Stimulated activated CD4-positive, alpha-beta T cell treated with anti-CD3 and anti-CD28 coated beads, Interleukin-4, amount 100 ng/mL, for 1 hour (primary cell): ENCODE measurements at regions not wholly inside any gene's neighbourhood (a gene's known extent, or its start where the extent isn't known, plus 50 kb on each side); places are given as distances from the start of the nearest gene placed in this dataset.
"Not testable (repeated sequence)": the region's sequence is repeated elsewhere in the genome, so short reads cannot be mapped to it uniquely, and the experiment has no call there.

Experiments
- DNase-seq: peaks from one replicate; pipeline ENCODE4 v3.0.0-alpha.2; 2020

DNA sequence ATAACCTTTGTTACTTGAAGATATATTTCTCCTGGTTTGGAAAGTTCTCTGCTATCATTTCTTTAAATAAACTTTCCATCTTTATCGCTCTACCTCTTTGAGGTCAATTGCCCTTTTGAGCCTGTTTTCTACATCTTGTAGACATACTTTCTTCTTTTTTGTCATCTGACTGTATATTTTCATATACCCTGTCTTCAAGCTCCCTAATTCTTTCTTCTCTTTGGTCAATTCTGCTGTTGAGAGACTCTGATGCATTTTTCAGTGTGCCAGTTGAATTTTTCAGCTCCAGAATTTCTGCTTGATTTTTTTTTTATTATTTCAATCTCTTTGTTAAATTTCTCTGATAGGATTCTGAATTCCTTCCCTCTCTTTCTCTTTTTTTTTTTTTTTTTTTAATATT is 511.2 kb upstream of the GRAMD2B start:
- no peak for DNase-seq

DNA sequence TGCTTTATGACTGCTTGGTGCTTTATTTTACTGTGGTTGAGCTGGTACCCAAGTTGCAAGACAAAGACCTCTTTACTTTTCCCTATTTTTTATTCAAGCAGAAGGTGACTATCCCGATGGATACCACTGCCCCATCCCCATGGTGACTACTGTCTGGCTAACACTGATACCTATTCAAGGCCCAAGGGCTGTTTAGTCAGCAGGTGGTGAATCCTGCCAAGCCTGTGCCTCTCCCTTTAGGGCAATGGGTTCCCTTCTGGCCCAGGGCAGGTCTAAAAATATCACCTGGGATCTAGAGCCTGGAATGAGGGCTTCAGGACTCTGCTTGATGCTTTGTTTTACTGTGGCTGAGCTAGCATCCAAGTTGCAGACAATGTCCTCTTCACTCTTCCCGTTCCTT is 510.0 kb upstream of the GRAMD2B start:
- no peak for DNase-seq

DNA sequence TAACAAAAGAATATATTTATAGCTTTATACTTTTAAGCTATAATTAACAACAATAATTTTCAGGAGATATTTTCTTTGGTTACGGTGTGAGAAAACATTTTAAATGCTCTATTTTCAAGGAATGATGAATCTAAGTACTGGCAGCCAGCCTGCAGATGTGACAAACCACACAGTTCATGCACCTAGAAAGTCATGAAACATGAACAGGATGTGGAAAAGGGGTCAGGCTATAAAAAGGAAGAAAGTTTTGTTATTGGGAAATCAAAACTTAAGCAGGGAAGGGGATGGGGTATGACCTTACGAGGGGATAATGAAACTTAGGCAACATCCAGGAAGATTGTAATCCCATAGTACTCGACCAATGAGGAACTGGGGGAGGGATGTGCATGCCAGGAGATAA is 508.7 kb upstream of the GRAMD2B start:
- DNase-seq, result no peak

DNA sequence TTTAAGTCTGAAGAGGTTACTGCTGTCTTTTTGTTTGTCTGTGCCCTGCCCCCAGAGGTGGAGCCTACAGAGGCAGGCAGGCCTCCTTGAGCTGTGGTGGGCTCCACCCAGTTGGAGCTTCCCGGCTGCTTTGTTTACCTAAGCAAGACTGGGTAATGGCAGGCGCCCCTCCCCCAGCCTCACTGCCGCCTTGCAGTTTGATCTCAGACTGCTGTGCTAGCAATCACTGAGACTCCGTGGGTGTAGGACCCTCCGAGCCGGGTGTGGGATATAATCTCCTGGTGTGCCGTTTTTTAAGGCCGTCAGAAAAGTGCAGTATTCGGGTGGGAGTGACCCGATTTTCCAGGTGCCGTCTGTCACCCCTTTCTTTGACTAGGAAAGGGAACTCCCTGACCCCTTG is 499.3 kb upstream of the GRAMD2B start:
- DNase-seq, result not testable (repeated sequence)

DNA sequence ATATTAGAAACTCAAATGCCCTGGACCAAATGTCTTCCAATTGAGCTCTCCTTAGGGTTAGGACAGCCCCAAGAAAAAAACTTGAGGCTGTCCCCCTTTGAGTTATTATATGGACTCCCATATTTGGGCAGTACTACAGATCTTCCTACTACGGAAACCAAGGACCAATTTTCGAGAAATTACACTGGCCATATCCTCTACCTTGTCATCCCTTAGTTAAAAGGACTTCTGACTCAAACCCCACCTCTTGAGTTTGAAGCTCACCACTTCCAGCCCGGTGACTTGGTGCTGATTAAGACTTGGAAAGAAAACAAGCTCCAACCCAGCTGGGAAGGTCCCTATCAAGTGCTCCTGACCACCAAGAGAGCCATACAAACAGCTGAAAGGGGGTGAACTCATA is 497.0 kb upstream of the GRAMD2B start:
- no peak for DNase-seq

DNA sequence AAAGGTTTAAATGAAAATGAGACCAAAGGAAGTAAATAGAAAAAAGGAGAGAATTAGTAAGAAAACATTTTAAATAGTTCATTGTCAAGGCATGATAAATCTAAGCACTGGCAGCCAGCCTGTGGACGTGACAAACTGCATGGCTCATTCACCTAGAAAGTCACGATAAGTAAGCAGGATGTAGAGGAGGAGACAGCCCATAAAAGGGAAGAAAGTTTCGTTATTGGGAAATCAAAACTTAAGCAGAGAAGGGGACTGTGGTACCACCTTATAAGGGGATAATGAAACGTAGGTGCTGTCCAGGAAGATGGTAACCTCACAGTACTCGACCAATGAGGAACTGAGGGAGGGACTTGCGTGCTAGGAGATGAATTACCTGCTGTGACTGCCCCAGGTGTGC is 494.5 kb upstream of the GRAMD2B start:
- DNase-seq, result no peak

DNA sequence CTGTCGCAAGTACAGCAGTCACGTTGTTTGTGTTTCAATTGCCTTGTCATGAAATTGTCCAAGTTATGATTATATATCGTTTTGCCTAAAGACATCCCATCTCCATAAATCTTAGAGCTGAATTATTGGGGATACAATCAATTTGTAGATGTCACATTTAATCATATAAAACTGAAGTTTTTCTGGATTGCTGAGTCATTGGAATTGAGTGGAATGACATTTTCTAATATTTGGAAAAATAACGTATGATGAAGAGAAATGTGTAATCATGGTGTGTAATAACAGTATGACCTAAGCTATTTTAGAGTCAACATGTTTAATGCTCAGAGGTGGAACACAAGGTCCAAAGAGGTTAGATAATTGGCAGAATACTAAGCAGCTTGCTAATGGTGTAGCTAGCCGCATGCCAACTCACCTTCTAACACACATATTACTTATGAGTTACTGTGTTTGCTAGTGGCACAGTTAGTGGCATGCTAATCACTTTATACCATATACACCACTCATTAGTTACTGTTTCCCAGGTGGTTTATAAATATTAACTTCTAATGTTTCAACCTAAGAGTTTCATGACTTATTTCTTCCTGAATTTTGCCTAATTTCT is 473.1 kb upstream of the GRAMD2B start:
- no peak for DNase-seq

DNA sequence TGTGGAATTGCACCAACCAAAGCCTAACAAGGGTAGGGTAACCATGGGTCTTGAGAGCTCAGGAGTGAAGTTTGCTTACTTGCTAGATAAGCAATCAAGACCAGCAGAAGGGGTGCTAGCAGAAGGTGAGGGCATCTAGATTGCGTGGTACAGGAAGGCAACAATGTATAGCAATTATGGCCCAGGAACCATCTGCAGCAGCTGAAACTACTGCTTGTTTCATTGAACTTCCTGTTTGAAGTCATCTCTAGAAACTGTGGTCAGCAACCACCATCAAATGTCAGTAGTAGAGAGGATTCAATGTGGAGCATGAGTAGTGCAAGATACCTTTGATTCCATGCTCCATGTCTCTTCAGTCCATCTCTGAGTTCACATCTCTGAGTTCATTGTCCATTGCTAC is 462.1 kb upstream of the GRAMD2B start:
- DNase-seq, result no peak

DNA sequence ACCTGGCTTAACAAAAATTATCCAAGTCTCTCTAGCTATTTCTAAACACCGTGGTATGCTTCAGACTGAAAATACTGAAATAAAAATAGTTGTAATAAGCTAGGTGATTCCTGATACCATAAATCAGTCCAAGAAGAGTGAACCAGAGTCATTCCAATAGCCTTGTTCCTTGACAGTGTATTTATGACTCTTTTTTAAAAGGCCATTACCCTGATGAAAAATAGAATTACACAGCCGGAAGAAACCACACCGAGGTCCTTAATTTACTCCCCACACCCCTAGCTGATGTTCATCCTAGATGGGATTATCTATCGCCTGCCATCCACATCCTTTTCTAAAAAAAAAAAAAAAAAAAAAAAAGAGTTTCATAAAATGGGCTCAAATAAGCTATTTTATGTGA is 457.6 kb upstream of the GRAMD2B start:
- no peak for DNase-seq

DNA sequence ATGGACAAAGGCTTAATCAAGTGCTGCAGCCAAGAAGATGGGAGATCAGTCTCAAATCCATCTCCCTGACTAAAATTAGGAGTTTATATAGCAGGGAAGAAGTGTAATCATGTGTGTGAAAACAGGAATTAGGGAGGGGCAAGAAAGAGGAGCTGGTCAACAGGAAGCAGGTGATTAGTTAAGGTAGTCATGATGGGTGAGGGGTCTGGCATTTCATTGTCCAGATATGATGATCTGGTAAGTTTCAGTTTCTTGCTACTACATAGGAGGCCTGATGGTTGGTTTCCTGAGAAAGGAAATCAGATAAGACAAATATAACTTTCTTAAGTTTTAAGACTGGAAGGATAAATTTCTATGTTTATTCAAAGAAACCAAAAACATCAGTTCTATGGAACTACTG is 455.6 kb upstream of the GRAMD2B start:
- DNase-seq, result no peak

DNA sequence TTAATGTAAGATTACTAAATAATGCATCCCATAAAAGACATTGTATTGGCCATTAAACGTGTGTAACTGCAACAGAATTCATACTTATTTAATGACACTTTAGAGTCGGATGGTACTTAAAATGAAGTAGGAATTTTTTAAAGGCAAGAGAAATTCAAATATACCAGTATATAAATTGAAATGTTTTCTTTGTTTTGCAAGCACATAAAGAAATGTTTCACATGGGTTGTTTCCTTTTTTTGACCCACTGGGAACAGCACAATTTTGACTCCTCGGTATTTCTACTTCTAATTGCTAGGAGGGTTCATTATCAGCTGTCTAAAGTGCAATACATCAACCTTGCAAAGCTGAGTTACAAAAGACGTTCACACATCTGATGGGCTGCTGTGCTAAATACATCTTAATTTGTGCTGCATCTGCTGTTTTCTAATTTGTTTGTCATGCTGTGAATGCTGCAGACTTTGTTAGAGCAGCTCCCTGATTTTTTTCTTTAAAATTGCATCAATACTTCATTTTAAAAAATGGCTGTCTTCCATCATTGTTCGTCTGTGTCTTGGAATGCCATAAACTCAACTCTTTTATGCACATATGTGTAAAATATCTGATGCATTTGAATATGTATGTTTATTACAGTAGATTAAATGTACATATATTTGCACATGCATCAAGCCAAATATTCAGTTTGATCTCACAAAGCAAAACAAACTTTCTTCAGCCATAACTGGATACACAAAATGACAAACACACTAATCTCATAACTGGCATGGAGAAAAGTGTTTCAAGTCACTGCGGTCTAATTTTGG is 454.0 kb upstream of the GRAMD2B start:
- no peak for DNase-seq

DNA sequence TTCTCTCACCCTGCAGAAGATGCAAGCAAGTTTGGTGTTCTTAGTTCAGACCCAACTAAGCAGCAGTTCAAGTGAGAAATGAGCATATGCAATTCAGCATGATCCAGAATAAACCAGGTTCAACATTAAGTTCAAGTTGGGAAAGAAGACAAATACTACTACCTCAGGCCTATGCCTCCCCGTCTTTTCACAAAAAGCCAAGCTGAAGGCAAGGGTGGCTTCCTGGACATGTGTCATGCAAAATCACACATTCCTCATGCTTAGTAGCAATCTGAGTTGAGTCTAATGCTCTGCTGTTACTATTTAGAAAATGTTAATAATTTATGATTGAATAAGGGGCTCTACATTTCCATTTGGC is 453.4 kb upstream of the GRAMD2B start:
- no peak for DNase-seq

DNA sequence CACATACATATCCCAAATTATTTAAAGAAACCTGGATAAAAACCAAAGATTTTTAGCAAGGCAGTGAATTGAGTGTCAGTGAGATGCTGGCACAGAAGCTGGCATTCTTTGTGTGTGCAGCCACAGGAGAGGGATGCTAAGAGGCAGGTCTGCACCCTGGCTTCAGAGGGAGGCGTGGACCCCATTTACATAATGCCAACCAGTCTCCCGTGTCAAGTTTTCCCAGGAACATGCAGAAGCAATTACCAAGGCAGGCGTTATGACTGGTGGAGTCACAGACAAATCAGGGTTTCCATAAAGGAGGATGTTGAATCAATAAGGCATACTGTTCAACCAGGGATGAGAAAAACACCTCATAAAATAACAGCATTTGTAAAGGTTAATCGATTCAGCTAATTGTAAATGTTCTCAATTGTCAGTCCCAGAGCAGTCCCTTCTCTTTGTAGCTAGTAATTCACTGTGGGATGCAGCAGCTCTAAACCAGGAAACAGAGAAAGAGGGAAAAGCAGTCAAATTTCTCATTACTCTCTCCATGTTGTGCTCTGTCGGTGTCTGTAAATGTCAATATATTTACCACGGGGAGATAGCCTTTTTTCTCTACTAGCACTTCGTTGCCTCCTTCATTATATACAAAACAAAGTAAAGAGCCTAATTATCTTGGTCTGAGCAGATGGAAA is 452.4 kb upstream of the GRAMD2B start:
- no peak for DNase-seq

DNA sequence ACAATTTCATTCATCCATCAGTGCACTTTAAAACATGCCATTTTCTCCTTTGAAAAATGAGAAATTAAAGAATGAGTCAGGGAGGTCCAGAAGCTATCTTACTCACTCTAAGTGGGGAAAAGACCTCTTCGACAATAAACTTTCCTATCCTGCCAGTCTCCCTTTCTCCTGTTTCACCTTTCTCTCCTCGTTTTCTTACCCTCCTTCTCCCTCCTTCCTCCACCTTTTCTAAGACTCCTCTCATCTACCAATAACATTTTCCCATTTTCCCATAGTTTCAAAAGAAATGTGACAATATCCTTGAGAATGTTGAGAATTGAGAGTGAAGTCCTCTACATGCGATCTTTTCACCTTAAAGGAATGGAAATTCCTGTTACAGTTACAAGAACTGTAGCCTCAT is 450.5 kb upstream of the GRAMD2B start:
- no peak for DNase-seq

DNA sequence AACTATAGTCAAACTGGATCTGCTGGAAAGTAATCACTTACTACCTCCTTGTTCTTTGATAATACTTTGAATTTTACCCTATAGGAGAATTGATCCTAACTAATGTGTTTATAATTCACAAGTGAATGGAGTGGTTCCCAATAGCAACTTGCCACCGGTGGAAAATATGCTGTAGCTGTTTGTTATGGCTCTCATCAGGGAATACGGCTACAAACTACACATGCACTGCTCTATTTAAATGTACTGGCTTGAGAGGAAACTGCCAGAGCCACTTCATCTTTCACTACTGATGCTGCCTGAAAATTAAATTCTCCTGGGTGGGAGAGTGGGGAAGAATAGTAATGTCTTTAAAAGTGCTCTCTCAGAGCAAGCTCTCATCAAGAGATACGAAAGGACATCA is 448.5 kb upstream of the GRAMD2B start:
- DNase-seq, result no peak

DNA sequence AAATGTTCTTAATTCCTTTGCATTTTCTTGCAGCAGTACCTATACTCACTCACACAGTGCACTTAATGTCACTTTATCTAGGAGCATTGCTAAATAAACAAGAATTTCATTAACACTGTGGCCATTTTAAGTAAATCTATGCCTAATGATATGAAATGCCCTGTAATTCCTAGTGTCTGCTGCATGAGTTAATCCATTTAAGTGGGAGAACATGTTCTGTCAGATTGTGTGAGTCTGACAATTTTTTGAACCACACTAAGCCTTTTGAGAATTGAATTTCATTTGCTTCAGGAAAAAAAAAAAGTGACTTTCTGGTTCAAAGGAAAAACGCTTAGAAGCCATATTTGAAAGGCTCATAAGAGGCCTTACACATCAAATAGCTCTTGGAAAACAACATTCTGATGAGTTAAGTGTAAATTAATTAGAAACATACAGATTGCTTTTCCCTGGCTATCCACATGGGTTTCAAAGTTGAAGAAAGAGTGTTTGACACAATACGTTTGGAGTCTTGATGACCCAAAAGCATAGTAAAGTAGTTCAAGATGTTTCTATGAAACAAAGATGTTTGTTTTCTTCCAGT is 446.7 kb upstream of the GRAMD2B start:
- no peak for DNase-seq

DNA sequence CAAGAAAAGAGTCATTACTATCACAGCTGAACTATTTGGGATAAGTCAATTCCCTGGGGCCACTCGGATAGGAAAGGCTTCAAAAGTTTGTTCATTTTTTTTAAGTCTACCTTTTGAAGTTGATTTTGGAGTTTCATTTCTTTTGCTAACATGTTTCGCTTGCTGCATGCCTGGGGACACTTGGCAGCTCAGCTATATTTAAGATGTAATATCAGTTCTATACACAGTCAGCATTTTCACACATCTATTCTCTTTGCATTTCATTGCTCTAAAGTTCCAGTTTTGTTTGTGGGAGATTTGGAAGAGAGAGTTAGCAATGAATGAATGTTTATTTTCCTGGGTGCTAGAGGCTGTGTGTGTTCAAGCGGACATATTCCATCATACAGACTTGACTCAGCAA is 445.2 kb upstream of the GRAMD2B start:
- DNase-seq, result no peak

DNA sequence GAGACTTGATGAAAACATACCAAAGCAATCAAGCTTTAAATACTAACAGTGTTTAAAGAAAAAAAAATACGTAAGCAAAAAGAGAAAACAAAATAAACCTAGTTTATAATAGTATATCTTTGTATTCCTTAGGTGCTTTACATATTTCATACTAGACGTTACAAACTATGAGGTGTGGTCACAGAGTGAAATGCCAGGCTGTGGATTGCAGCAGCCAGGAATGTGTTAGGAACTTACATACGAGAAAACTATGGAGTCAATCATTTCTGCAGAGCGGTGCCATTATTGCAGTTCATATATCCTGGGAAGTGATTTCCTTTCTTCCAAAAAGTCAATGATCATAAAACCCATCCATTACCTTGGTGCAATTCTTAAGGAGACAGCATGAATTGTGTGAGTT is 443.6 kb upstream of the GRAMD2B start:
- DNase-seq, result no peak

DNA sequence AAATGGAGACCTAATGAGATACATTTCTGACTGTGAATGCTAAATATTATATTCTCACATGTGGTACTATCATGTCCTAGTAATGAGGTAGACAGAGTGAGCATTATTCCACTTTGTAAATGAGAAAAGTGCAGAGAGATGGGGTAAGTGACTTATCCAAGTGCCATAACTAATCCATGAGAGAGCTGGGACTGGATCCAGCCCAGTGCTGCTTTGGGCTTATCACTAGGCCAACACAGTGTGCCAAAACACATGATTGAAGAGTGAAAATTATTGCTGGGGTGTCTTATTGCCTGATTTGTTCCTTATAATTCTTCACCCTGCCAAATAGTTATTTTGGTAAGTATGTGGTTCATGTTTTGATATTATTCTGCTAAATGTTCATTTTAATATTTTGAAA is 442.2 kb upstream of the GRAMD2B start:
- no peak for DNase-seq

DNA sequence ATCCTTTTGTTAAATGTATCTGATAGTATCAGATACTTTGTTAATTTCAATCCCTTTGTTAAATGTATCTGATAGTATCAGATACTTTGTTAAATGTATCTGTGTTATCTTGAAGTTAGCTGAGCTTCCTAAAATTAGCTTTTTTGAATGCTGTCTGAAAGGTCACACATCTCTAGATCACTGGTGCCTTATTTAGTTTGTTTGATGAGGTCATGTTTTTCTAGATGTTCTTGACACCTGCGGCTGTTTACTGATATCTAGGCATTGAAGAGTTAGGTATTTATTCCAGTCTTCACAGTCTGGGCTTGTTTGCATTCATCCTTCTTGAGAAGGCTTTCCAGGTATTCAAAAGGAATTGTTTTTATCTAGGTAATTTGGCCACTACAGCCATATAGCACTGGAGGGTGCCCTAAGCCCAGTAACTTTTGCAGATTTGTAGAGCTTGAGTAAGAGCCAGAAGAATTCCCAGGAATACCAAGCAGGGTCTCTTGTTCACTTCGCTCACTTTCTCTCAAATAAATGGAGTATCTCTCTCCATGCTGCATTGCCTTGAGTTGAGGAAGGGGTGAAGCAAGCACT is 435.4 kb upstream of the GRAMD2B start:
- DNase-seq, result no peak

DNA sequence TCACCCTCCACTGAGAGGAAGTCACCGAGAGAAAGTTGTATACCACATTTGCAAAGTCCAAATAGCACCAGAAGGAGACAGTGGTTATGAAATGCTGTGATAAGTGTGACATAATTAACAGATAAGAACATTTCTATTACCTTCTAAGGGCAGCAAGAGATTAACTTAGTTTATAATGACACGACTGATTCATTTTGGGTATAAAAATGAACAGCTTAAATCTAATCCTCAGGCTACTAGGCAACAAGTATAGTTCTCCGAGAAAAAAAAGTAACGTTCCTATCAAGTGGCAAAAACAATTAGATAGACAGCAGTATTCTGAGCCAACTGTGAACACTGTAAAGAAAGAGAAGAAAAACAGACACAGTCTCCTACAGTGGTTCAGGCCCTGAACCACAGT is 431.2 kb upstream of the GRAMD2B start:
- DNase-seq, result no peak

DNA sequence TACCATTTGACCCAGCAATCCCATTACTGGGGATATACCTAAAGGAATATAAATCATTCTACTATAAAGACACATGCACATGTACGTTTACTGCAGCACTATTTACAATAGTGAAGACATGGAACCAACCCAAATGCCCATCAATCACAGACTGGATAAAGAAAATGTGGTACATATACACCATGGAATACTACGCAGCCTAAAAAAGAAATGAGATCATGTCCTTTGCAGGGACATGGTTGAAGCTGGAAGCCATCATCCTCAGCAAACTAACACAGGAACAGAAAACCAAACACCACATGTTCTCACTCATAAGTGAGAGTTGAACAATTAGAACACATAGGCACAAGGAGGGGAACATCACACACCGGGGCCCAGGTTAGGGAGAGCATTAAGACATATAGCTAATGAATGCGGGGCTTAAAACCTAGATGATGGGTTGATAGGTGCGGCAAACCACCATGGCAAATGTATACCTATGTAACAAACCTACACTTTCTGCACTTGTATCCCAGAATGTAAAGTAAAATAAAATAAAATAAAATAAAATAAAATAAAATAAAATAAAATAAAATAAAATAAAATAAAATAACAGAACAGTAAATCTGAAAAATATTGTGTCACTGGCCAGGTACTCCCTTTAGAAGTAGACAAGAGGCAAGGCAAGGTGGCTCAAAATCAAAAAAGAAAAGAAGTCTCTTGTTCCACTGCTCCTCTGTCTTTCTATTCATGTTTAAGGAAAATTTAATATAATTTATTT is 423.8 kb upstream of the GRAMD2B start:
- DNase-seq, result not testable (repeated sequence)

DNA sequence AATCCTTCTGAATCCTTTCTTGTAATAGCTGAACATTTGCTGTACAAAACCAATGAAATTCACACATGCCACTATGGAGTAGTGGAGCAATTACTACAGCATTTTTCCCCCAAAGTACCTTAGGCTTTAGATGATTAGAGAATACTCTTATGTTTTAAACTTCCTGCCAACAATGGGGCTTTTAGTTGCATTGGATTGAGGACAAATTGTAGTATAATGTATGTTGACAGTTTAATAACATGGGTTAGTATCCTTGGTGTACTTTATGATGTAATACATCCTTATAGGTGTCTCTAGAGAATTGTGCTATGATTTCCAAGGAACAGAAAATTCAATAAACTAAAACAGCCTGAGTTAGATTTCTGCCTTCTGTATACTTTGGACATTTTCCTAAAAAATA is 422.7 kb upstream of the GRAMD2B start:
- no peak for DNase-seq
